Muscle of back (tissue), 3 donors: ENCODE measurements at regions not wholly inside any gene's neighbourhood (a gene's known extent, or its start where the extent isn't known, plus 50 kb on each side); places are given as distances from the start of the nearest gene placed in this dataset.
A peak's percentile ranks its signal among the peaks of the same experiment; 100 is the strongest.

Source experiments
- DNase-seq, 3 donors: peaks; one replicate each; pipeline versions ENCODE4 v3.0.0 to v3.0.0-alpha.2; 2013

- no peak for DNase-seq
Measured at GRCh38 chrX:138534410-138534809, 177.1 kb downstream of the FGF13 start.

- peak; percentile 43 to 82 (median 73) for DNase-seq
Measured at GRCh38 chrX:138519296-138519695, 192.2 kb downstream of the FGF13 start.

- peak; percentile 12 to 57 (median 38) for DNase-seq
Measured at GRCh38 chrX:138504273-138504672, 207.2 kb downstream of the FGF13 start.

- no peak for DNase-seq
Measured at GRCh38 chrX:138492371-138492770, 219.1 kb downstream of the FGF13 start.

- no peak for DNase-seq
Measured at GRCh38 chrX:138487866-138488265, 223.7 kb downstream of the FGF13 start.

GRCh38 chrX:138485767-138486166, 225.8 kb downstream of the FGF13 start:
- DNase-seq: no peak

GRCh38 chrX:138485224-138485623, 226.3 kb downstream of the FGF13 start:
- no peak for DNase-seq

- no peak for DNase-seq
Measured at GRCh38 chrX:138484451-138484850, 227.1 kb downstream of the FGF13 start.

GRCh38 chrX:138481649-138482048, 229.9 kb downstream of the FGF13 start:
- DNase-seq: no peak

GRCh38 chrX:138463476-138463875, 248.0 kb downstream of the FGF13 start:
- no peak for DNase-seq
